K562 (cell line): ENCODE measurements at regions not wholly inside any gene's neighbourhood (a gene's known extent, or its start where the extent isn't known, plus 50 kb on each side); places are given as distances from the start of the nearest gene placed in this dataset.
"Not testable (repeated sequence)": the region's sequence is repeated elsewhere in the genome, so short reads cannot be mapped to it uniquely, and the experiment has no call there.

Source experiments
- ATAC-seq: fragments of 200-7000 bp; cut with Tn5 transposase; 3 replicates; pipeline ENCODE4 v1.9.1; 2020; ENCODE audit warnings: moderate library complexity
- BruUV-seq: library from RNA; stranded (reverse); fragments of 400-500 nt; replicated peaks from 2 replicates; lab custom pipeline; 2021; lab: Mats Ljungman, UMichigan
- CTCF ChIA-PET: fragments of 300-600 bp; formaldehyde crosslinking; extraction: SDS; loops from one replicate; lab custom pipeline; 2021; ENCODE audit warnings: low intra/inter-chr PET ratio; lab: Yijun Ruan, JAX
- POLR2A ChIA-PET: fragments of 300-600, 350-650 bp; sonication (Branson Sonifier 250); formaldehyde crosslinking; extraction: SDS; loops from one replicate; lab custom pipeline; 2021; ENCODE audit warnings: antibody characterized with exemption, inconsistent platforms; lab: Yijun Ruan, JAX
- DNase-seq, 4 experiments: peaks; one replicate each; pipeline versions ENCODE4 v3.0.0 to v3.0.0-alpha.2; 2011 to 2018; ENCODE audit warnings: low spot score in 3 of 4, mixed read lengths in 3 of 4; ENCODE audit errors: extremely low read depth in 1 of 4
- FAIRE-seq: peaks from 2 replicates; lab custom pipeline; 2011; peaks lifted over from hg19 to GRCh38; lab: Jason Lieb, UNC
- H2AFZ ChIP-seq: 2 replicates; pipeline ENCODE4 v1.6.0; 2011; ENCODE audit warnings: low read depth, low read length, control low read depth, inconsistent platforms
- H3K27ac ChIP-seq: fragments of 200-600 bp; 3 replicates; pipeline ENCODE4 v1.8.0; 2011; ENCODE audit warnings: low read depth, mild to moderate bottlenecking, control low read depth, inconsistent platforms, low read length, moderate library complexity, mixed read lengths; ENCODE audit errors: extremely low read depth
- H3K27me3 ChIP-seq, 2 experiments: fragments of 300-600 bp in 1 of 2; 2 replicates in 1 of 2; 3 replicates in 1 of 2; pipeline versions ENCODE4 v1.6.0 to v1.8.0; 2011; ENCODE audit warnings: inconsistent platforms in 2 of 2, low read length in 2 of 2, mild to moderate bottlenecking in 1 of 2, mixed read lengths in 1 of 2, moderate library complexity in 1 of 2; ENCODE audit not compliant: control insufficient read depth in 2 of 2, insufficient read depth in 2 of 2
- H3K36me3 ChIP-seq: fragments of 300-600 bp; 3 replicates; pipeline ENCODE4 v1.8.0; 2011; ENCODE audit warnings: mild to moderate bottlenecking, low read length, inconsistent platforms; ENCODE audit not compliant: control insufficient read depth, insufficient read depth
- H3K4me1 ChIP-seq, 2 experiments: fragments of 200-600 bp in 1 of 2; replicated peaks in 1 of 2; 2 replicates in 1 of 2; 3 replicates in 1 of 2; pipeline versions ENCODE4 v1.5.1 to v1.8.0; 2011; ENCODE audit warnings: inconsistent platforms in 2 of 2, low read length in 2 of 2, mild to moderate bottlenecking in 1 of 2, mixed read lengths in 1 of 2, moderate library complexity in 1 of 2; ENCODE audit not compliant: control insufficient read depth in 2 of 2, insufficient read depth in 2 of 2
- H3K4me2 ChIP-seq: 2 replicates; pipeline ENCODE4 v1.6.1; 2011; ENCODE audit warnings: low read length, control low read depth, inconsistent platforms, mixed read lengths; ENCODE audit not compliant: insufficient read depth
- H3K4me3 ChIP-seq: fragments of 200-600 bp; sonication (generic), shearing (Covaris generic); 2 replicates; pipeline ENCODE4 v1.5.1; 2016; ENCODE audit warnings: control low read depth, inconsistent platforms
- H3K79me2 ChIP-seq: fragments of 200-600 bp; 3 replicates; pipeline ENCODE4 v1.8.0; 2011; ENCODE audit warnings: low read length, inconsistent platforms; ENCODE audit not compliant: control insufficient read depth, insufficient read depth
- H3K9ac ChIP-seq, 2 experiments: 2 replicates each; pipeline versions ENCODE4 v1.6.0 to v1.6.1; 2011; ENCODE audit warnings: low read depth in 2 of 2, low read length in 2 of 2, control low read depth in 1 of 2, inconsistent platforms in 1 of 2, mild to moderate bottlenecking in 1 of 2, mixed read lengths in 1 of 2; ENCODE audit not compliant: insufficient read depth in 1 of 2
- H3K9me1 ChIP-seq: one replicate; pipeline ENCODE4 v1.6.0; 2011; ENCODE audit warnings: inconsistent platforms, mild to moderate bottlenecking, low read length, moderate library complexity; ENCODE audit not compliant: control insufficient read depth, insufficient read depth
- H3K9me3 ChIP-seq: replicated peaks from 2 replicates; pipeline ENCODE4 v1.5.1; 2011; ENCODE audit warnings: low read depth, low read length, inconsistent platforms; ENCODE audit not compliant: control insufficient read depth, insufficient read depth
- H4K20me1 ChIP-seq: replicated peaks from 2 replicates; pipeline ENCODE4 v1.6.1; 2011; ENCODE audit warnings: low read length, inconsistent platforms, mixed read lengths; ENCODE audit not compliant: control insufficient read depth, insufficient read depth
- WGBS: fragments of 100-300 bp; shearing (Covaris generic); methylation state at CpG from one replicate; pipeline ENCODE4 v1.1.6; 2016; ENCODE audit warnings: low coverage, mixed read lengths; ENCODE audit not compliant: insufficient coverage; ENCODE audit errors: missing lambda C conversion rate; 5-methylcytosine and 5-hydroxymethylcytosine counted together
- in situ Hi-C: fragments of 300-500 bp; cut with MboI; formaldehyde crosslinking; loops from 4 replicates; pipeline ENCODE4 v1.15.0; 2018; ENCODE audit warnings: inconsistent platforms, mixed read lengths
- intact Hi-C: fragments of 100-400 bp; cut with micrococcal nuclease; formaldehyde crosslinking; loops from 2 replicates; pipeline ENCODE4 v1.14.2; 2022

DNA sequence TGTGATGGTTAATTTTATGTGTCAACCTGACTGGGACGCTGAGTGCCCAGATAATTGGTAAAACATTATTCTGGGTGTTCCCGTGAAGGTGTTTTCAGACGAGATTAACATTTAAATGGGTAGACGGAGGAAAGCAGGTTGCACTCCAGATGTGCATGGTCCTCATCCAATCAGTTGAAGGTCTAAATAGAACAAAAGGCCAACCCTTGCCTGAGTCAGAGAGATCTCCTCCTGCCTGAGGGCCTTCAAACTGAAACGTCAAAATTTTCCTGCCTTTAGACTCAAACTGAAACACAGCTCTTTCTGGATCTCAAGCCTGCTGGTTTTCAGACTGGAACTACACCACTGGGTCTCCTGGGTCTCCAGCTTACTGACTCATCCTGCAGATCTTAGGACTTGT is 73.5 kb downstream of the NPIPA8 start:
- H3K36me3 ChIP-seq, H3K79me2 ChIP-seq, in situ Hi-C loops, POLR2A ChIA-PET, BruUV-seq, H3K9me3 ChIP-seq, H3K9ac ChIP-seq, H4K20me1 ChIP-seq, intact Hi-C loops, H3K9me1 ChIP-seq, FAIRE-seq, DNase-seq, H3K27ac ChIP-seq, H2AFZ ChIP-seq, H3K4me3 ChIP-seq, H3K4me2 ChIP-seq, ATAC-seq, H3K27me3 ChIP-seq, H3K4me1 ChIP-seq, CTCF ChIA-PET: not testable (repeated sequence)
- no CpG with 5 or more reads among the region's 5 CpGs for WGBS

DNA sequence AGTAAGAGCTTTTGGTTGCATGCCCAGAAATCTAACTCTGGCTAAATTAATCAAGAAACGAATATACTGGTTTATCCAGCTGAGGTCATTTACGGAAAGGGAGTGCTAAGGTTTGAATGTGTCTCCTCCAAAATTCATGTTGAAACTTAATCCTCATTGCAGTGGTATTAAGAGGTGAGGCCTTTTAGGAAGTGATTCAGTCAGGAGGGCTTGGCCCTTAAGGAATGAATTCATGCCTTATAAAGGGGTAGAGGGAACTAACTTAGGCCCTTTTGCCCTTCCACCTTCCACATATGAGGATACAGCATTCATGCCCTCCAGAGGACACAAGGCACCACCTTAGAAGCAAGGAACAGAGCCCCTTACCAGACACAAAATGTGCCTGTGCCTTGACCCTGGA is 74.7 kb downstream of the NPIPA8 start:
- H3K4me2 ChIP-seq, BruUV-seq, CTCF ChIA-PET, in situ Hi-C loops, H3K9me3 ChIP-seq, H3K4me1 ChIP-seq, H3K4me3 ChIP-seq, H3K27ac ChIP-seq, H3K9ac ChIP-seq, FAIRE-seq, H4K20me1 ChIP-seq, DNase-seq, H3K9me1 ChIP-seq, ATAC-seq, intact Hi-C loops, H2AFZ ChIP-seq, POLR2A ChIA-PET, H3K27me3 ChIP-seq, H3K36me3 ChIP-seq, H3K79me2 ChIP-seq: not testable (repeated sequence)
- WGBS, result 6% methylated on average over 2 of the region's 2 CpGs

DNA sequence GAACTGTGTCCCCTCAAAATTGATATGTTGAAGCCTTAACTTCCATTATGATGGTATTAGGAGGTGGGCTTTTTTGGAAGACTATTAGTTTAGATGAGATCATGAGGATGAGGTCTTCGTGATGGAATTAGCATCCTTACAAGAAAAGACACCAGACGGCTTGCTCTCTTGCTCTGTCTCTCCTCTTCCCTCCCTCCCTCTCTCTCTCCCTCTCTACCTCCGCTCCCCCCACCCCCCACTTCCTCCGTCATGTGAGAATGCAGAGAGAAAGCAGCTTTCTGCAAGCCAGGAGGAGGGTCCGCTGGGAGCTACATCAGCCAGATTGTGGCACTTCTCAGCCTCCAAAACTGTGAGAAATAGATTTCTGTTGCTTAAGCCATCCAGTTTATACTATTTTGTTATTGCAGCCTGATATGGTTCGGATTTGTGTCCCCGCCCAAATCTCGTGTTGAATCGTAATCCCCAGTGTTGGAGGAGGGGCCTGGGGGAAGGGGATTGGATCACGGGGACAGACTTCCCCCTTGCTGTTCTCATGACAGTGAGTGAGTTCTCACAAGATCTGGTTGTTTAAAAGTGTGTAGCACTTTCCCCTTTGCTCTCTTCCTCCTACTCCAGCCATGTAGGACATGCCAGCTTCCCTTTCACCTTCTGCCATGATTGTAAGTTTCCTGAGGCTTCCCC is 76.9 kb downstream of the NPIPA8 start:
- H3K9me1 ChIP-seq, POLR2A ChIA-PET, H2AFZ ChIP-seq, H3K9ac ChIP-seq, FAIRE-seq, BruUV-seq, H4K20me1 ChIP-seq, DNase-seq, H3K27me3 ChIP-seq, H3K27ac ChIP-seq, H3K9me3 ChIP-seq, intact Hi-C loops, H3K4me3 ChIP-seq, H3K36me3 ChIP-seq, H3K4me1 ChIP-seq, in situ Hi-C loops, H3K79me2 ChIP-seq, H3K4me2 ChIP-seq, CTCF ChIA-PET: not testable (repeated sequence)
- 17% methylated on average over 1 of the region's 10 CpGs for WGBS
- peak; percentile 75 for ATAC-seq

DNA sequence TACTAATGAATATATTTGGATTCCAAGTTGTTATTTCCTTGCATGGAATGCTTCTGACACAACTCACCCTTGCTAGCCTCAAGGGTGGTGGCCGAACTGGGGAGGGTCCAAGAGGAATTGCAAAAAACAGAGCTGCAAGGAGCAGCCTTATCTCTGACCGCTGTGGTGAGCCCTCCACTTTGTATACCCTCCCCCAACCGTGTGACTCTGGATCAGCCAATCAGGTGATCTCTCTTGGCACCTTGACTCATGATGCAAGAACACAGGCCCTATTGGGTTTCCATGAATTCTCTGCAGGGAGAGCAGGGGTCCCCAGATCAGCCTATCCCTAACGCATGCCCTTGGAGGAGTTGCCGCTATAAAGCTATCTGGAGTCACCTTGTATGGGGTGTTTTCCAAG is 83.6 kb downstream of the NPIPA8 start:
- DNase-seq, H3K4me3 ChIP-seq, H3K9me3 ChIP-seq, CTCF ChIA-PET, H3K4me2 ChIP-seq, FAIRE-seq, POLR2A ChIA-PET, H3K27me3 ChIP-seq, H3K36me3 ChIP-seq, H4K20me1 ChIP-seq, intact Hi-C loops, H3K4me1 ChIP-seq, H3K79me2 ChIP-seq, H3K9ac ChIP-seq, H3K27ac ChIP-seq, BruUV-seq, H3K9me1 ChIP-seq, H2AFZ ChIP-seq, in situ Hi-C loops: not testable (repeated sequence)
- WGBS, result no CpG with 5 or more reads among the region's 5 CpGs
- ATAC-seq, result peak; percentile 91
